ENCODE measurements at regions not wholly inside any gene's neighbourhood (a gene's known extent, or its start where the extent isn't known, plus 50 kb on each side); places are given as distances from the start of the nearest gene placed in this dataset.

DNA sequence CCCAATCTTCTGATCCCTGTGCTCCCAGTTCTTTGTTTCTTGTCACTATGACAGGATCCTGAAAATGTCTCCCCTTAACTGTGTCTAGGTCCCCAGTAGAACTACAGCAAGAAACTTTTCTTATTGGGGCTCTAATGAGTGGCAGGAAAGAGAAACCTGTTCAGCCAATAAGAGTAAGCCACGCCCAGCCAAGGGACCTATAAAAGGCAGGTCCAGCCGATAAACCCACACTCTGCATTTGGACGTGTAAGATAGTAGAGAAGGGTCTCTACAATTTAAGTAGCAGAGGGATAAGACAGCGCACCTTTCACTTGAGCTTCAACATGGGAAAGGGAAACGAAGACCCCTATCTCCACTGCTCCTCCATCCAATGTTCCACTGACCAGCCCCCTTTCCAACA is 149.9 kb downstream of the LMLN start:
- TF ChIP-seq CTCF (IDR thresholded peaks at IDR 0.05 in 8 of 11, conservative IDR thresholded peaks at IDR 0.05 in 3 of 11): no peak
- TF ChIP-seq POLR2A (IDR thresholded peaks at IDR 0.05): no peak

Data from spleen (tissue), 7 donors.